ENCODE measurements at regions not wholly inside any gene's neighbourhood (a gene's known extent, or its start where the extent isn't known, plus 50 kb on each side); places are given as distances from the start of the nearest gene placed in this dataset.

- ChIA-PET POLR2A (no interaction called here), CTCF (no interaction called here)
- no peak for DNase-seq (ENCODE audit: extremely low spot score)
- TF ChIP-seq L3MBTL2 (conservative IDR thresholded peaks at IDR 0.05) (no peak), FOXA1 (IDR thresholded peaks at IDR 0.05) (no peak), LEF1 (IDR thresholded peaks at IDR 0.05; ENCODE audit: borderline replicate concordance) (no peak), FOXM1 (IDR thresholded peaks at IDR 0.05; ENCODE audit: borderline replicate concordance) (no peak), HDGF (IDR thresholded peaks at IDR 0.05; ENCODE audit: borderline replicate concordance) (no peak), NFRKB (IDR thresholded peaks at IDR 0.05) (no peak), ARNT (IDR thresholded peaks at IDR 0.05) (no peak), TARDBP (IDR thresholded peaks at IDR 0.05) (no peak), PKNOX1 (IDR thresholded peaks at IDR 0.05) (no peak), SUZ12 (IDR thresholded peaks at IDR 0.05) (no peak), BHLHE40 (IDR thresholded peaks at IDR 0.05; ENCODE audit: borderline replicate concordance) (no peak), CTBP1 (IDR thresholded peaks at IDR 0.05; ENCODE audit: borderline replicate concordance) (no peak), ELF4 (IDR thresholded peaks at IDR 0.05) (no peak), SP1 (IDR thresholded peaks at IDR 0.05) (no peak), FOXK2 (IDR thresholded peaks at IDR 0.05) (no peak)
Measured at GRCh38 chr20:12936524-12936923, 72.2 kb upstream of the SPTLC3 start.

- POLR2A ChIA-PET = no interaction called here
- CTCF ChIA-PET = no interaction called here
- DNase-seq (ENCODE audit: extremely low spot score) = no peak
- TF ChIP-seq HDGF (IDR thresholded peaks at IDR 0.05; ENCODE audit: borderline replicate concordance) (no peak), FOXM1 (IDR thresholded peaks at IDR 0.05; ENCODE audit: borderline replicate concordance) (no peak), LEF1 (IDR thresholded peaks at IDR 0.05; ENCODE audit: borderline replicate concordance) (no peak), PKNOX1 (IDR thresholded peaks at IDR 0.05) (no peak), ZNF384 (IDR thresholded peaks at IDR 0.05) (no peak), ELF4 (IDR thresholded peaks at IDR 0.05) (no peak), TARDBP (IDR thresholded peaks at IDR 0.05) (no peak), SUZ12 (IDR thresholded peaks at IDR 0.05) (no peak), NFRKB (IDR thresholded peaks at IDR 0.05) (no peak), FOXK2 (IDR thresholded peaks at IDR 0.05) (no peak), SP1 (IDR thresholded peaks at IDR 0.05) (no peak), FOXA1 (IDR thresholded peaks at IDR 0.05) (no peak), L3MBTL2 (conservative IDR thresholded peaks at IDR 0.05) (no peak), ARNT (IDR thresholded peaks at IDR 0.05) (no peak), CTBP1 (IDR thresholded peaks at IDR 0.05; ENCODE audit: borderline replicate concordance) (no peak), BHLHE40 (IDR thresholded peaks at IDR 0.05; ENCODE audit: borderline replicate concordance) (no peak)
Measured at GRCh38 chr20:12941025-12941424, 67.7 kb upstream of the SPTLC3 start.

GRCh38 chr20:12942123-12942522 is 66.6 kb upstream of the SPTLC3 start:
- no peak for TF ChIP-seq ARNT (IDR thresholded peaks at IDR 0.05)
- TF ChIP-seq LEF1 (IDR thresholded peaks at IDR 0.05; ENCODE audit: borderline replicate concordance) = no peak
- no peak for TF ChIP-seq NFRKB (IDR thresholded peaks at IDR 0.05)
- no peak for TF ChIP-seq ZNF384 (IDR thresholded peaks at IDR 0.05)
- TF ChIP-seq L3MBTL2 (conservative IDR thresholded peaks at IDR 0.05) = no peak
- no peak for TF ChIP-seq FOXM1 (IDR thresholded peaks at IDR 0.05; ENCODE audit: borderline replicate concordance)
- no peak for TF ChIP-seq HDGF (IDR thresholded peaks at IDR 0.05; ENCODE audit: borderline replicate concordance)
- no peak for TF ChIP-seq FOXK2 (IDR thresholded peaks at IDR 0.05)
- no peak for TF ChIP-seq FOXA1 (IDR thresholded peaks at IDR 0.05)
- TF ChIP-seq PKNOX1 (IDR thresholded peaks at IDR 0.05) = no peak
- no peak for TF ChIP-seq SUZ12 (IDR thresholded peaks at IDR 0.05)
- CTCF ChIA-PET = no interaction called here

DNA sequence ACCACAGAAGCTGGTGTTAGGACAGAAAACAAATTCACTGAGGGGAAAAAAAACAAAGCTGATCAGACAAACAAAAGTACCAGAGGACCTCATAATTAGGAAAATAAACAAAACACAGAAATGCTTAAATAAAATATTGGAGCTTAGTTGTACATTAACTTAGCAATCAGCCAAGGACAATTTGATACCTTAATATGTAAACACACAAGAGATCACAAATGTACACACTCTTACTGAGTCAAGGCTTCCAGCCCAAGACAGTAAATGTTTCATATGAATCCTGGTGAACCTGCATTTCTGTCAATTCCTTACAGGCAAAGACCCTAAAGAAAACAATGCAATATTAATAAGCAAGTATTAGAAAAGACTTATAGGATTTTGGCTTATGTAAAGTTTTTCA is 62.0 kb upstream of the SPTLC3 start:
- no peak for DNase-seq (ENCODE audit: extremely low spot score)
- no peak for TF ChIP-seq CTBP1 (IDR thresholded peaks at IDR 0.05; ENCODE audit: borderline replicate concordance)
- TF ChIP-seq HDGF (IDR thresholded peaks at IDR 0.05; ENCODE audit: borderline replicate concordance) = no peak
- TF ChIP-seq ARNT (IDR thresholded peaks at IDR 0.05) = no peak
- TF ChIP-seq SP1 (IDR thresholded peaks at IDR 0.05) = no peak
- no peak for TF ChIP-seq SUZ12 (IDR thresholded peaks at IDR 0.05)
- no peak for TF ChIP-seq PKNOX1 (IDR thresholded peaks at IDR 0.05)
- TF ChIP-seq L3MBTL2 (conservative IDR thresholded peaks at IDR 0.05) = no peak
- TF ChIP-seq FOXM1 (IDR thresholded peaks at IDR 0.05; ENCODE audit: borderline replicate concordance) = no peak
- TF ChIP-seq NFRKB (IDR thresholded peaks at IDR 0.05) = no peak
- no peak for TF ChIP-seq FOXK2 (IDR thresholded peaks at IDR 0.05)
- TF ChIP-seq ELF4 (IDR thresholded peaks at IDR 0.05) = no peak
- no peak for TF ChIP-seq BHLHE40 (IDR thresholded peaks at IDR 0.05; ENCODE audit: borderline replicate concordance)
- TF ChIP-seq FOXA1 (IDR thresholded peaks at IDR 0.05) = no peak
- no peak for TF ChIP-seq LEF1 (IDR thresholded peaks at IDR 0.05; ENCODE audit: borderline replicate concordance)
- no peak for TF ChIP-seq TARDBP (IDR thresholded peaks at IDR 0.05)
- no peak for TF ChIP-seq ZNF384 (IDR thresholded peaks at IDR 0.05)
- POLR2A ChIA-PET = no interaction called here
- CTCF ChIA-PET = interaction anchor here (0.6 kb wide), 1 partner anchor 565 kb away, joined by 3 read pairs; no protein-coding TSS in a partner anchor

More at GRCh38 chr20:12942123-12942522, 66.6 kb upstream of the SPTLC3 start:
- DNase-seq (ENCODE audit: extremely low spot score) = no peak
- POLR2A ChIA-PET = no interaction called here

- no peak for DNase-seq (ENCODE audit: extremely low spot score)
- ChIA-PET CTCF (interaction anchor here (0.6 kb wide), 2 partner anchors 24 to 33 kb away, joined by 3 read pairs; no protein-coding TSS in a partner anchor), POLR2A (no interaction called here)
- TF ChIP-seq SUZ12 (IDR thresholded peaks at IDR 0.05) (no peak), NFRKB (IDR thresholded peaks at IDR 0.05) (no peak), ELF4 (IDR thresholded peaks at IDR 0.05) (no peak), FOXM1 (IDR thresholded peaks at IDR 0.05; ENCODE audit: borderline replicate concordance) (no peak), PKNOX1 (IDR thresholded peaks at IDR 0.05) (no peak), CTBP1 (IDR thresholded peaks at IDR 0.05; ENCODE audit: borderline replicate concordance) (no peak), FOXK2 (IDR thresholded peaks at IDR 0.05) (no peak), ZNF384 (IDR thresholded peaks at IDR 0.05) (no peak), TARDBP (IDR thresholded peaks at IDR 0.05) (no peak), BHLHE40 (IDR thresholded peaks at IDR 0.05; ENCODE audit: borderline replicate concordance) (no peak), L3MBTL2 (conservative IDR thresholded peaks at IDR 0.05) (no peak)
Measured at GRCh38 chr20:12947691-12948090, 61.1 kb upstream of the SPTLC3 start.

Data from HEK293T (cell line).